GM12878 (cell line): ENCODE measurements at regions not wholly inside any gene's neighbourhood (a gene's known extent, or its start where the extent isn't known, plus 50 kb on each side); places are given as distances from the start of the nearest gene placed in this dataset.

ENCODE experiments used
- ATAC-seq: fragments of 200-7000 bp; cut with Tn5 transposase; 3 replicates; pipeline ENCODE4 v1.9.1; 2020; ENCODE audit warnings: mild to moderate bottlenecking, moderate library complexity
- BruUV-seq: library from RNA; stranded (reverse); fragments of 400-500 nt; replicated peaks from 2 replicates; lab custom pipeline; 2021; lab: Mats Ljungman, UMichigan
- CTCF ChIA-PET: fragments of 300-600 bp; sonication (Branson Sonifier 250); formaldehyde crosslinking; extraction: SDS; loops from one replicate; lab custom pipeline; 2021; ENCODE audit warnings: inconsistent platforms; lab: Yijun Ruan, JAX
- POLR2A ChIA-PET: fragments of 350-600 bp; formaldehyde crosslinking; extraction: SDS; loops from one replicate; lab custom pipeline; 2021; ENCODE audit warnings: inconsistent platforms; lab: Charles Lee
- RAD21 ChIA-PET: fragments of 300-600 bp; sonication (Branson Sonifier 250); formaldehyde crosslinking; loops from one replicate; lab custom pipeline; 2023; ENCODE audit warnings: antibody characterized with exemption; ENCODE audit not compliant: unreplicated experiment; lab: Charles Lee
- SMC1A ChIA-PET: fragments of 300-600 bp; sonication (Branson Sonifier 250); formaldehyde crosslinking; loops from one replicate; lab custom pipeline; 2023; ENCODE audit not compliant: unreplicated experiment, uncharacterized antibody; lab: Charles Lee
- DNase-seq: peaks from one replicate; pipeline ENCODE4 v3.0.0-alpha.2; 2011; ENCODE audit warnings: low read depth, low spot score
- FAIRE-seq: peaks from 3 replicates; lab custom pipeline; 2011; peaks lifted over from hg19 to GRCh38; lab: Jason Lieb, UNC
- H2AFZ ChIP-seq: 2 replicates; pipeline ENCODE4 v1.6.0; 2011; ENCODE audit warnings: low read depth, low read length, control low read depth; ENCODE audit not compliant: control insufficient read depth
- H3K27ac ChIP-seq: 2 replicates; pipeline ENCODE4 v1.5.1; 2011; ENCODE audit warnings: control low read depth; ENCODE audit not compliant: control insufficient read depth, insufficient read depth
- H3K27me3 ChIP-seq, 2 experiments: replicated peaks in 1 of 2; 2 replicates each; pipeline versions ENCODE4 v1.6.0 to v1.6.1; 2011; ENCODE audit warnings: low read length in 1 of 2; ENCODE audit not compliant: control insufficient read depth in 2 of 2, insufficient read depth in 2 of 2
- H3K36me3 ChIP-seq, 2 experiments: 2 replicates each; pipeline ENCODE4 v1.5.1; 2011; ENCODE audit warnings: low read length in 1 of 2; ENCODE audit not compliant: control insufficient read depth in 2 of 2, insufficient read depth in 2 of 2
- H3K4me1 ChIP-seq: 2 replicates; pipeline ENCODE4 v1.6.1; 2011; ENCODE audit warnings: mild to moderate bottlenecking, low read length, moderate library complexity, mixed read lengths; ENCODE audit not compliant: control insufficient read depth, insufficient read depth
- H3K4me2 ChIP-seq: 2 replicates; pipeline ENCODE4 v1.6.0; 2011; ENCODE audit warnings: control low read depth; ENCODE audit not compliant: control insufficient read depth, insufficient read depth
- H3K4me3 ChIP-seq: fragments of 200-600 bp; sonication (generic); 2 replicates; pipeline ENCODE4 v1.5.1; 2016
- H3K79me2 ChIP-seq: 2 replicates; pipeline ENCODE4 v1.6.0; 2011; ENCODE audit warnings: low read length; ENCODE audit not compliant: control insufficient read depth, insufficient read depth
- H3K9ac ChIP-seq: 2 replicates; pipeline ENCODE4 v1.8.0; 2011; ENCODE audit warnings: low read length, control low read depth, mixed read lengths; ENCODE audit not compliant: control insufficient read depth, insufficient read depth
- H3K9me3 ChIP-seq: replicated peaks from 3 replicates; pipeline ENCODE4 v1.5.1; 2011; ENCODE audit warnings: mild to moderate bottlenecking, low read length; ENCODE audit not compliant: control insufficient read depth, insufficient read depth
- H4K20me1 ChIP-seq: 2 replicates; pipeline ENCODE4 v1.6.0; 2011; ENCODE audit not compliant: control insufficient read depth, insufficient read depth
- BHLHE40 ChIP-seq, 2 experiments: fragments of 450-650 bp in 1 of 2; IDR thresholded peaks; 2 replicates each; pipeline ENCODE4 v1.6.1; 2011 to 2017; ENCODE audit warnings: low read depth in 2 of 2, borderline replicate concordance in 1 of 2, improper control_type of control experiment in 1 of 2, low read length in 1 of 2, mild to moderate bottlenecking in 1 of 2
- CEBPB ChIP-seq, 2 experiments: fragments of 150-350 bp in 1 of 2; IDR thresholded peaks; 2 replicates each; pipeline ENCODE4 v1.6.1; 2012 to 2014; ENCODE audit warnings: low read depth in 2 of 2, low read length in 2 of 2, borderline replicate concordance in 1 of 2, inconsistent platforms in 1 of 2
- CREM ChIP-seq: IDR thresholded peaks from 2 replicates; pipeline ENCODE4 v1.6.1; 2014; ENCODE audit warnings: antibody characterized with exemption, low read depth
- RB1 ChIP-seq: fragments of 450-650 bp; formaldehyde crosslinking; IDR thresholded peaks from 2 replicates; pipeline ENCODE4 v1.6.1; 2017; ENCODE audit warnings: mild to moderate bottlenecking, borderline replicate concordance
- STAT1 ChIP-seq: fragments of 450-650 bp; conservative IDR thresholded peaks from 2 replicates; pipeline ENCODE4 v1.6.1; 2014; ENCODE audit warnings: antibody characterized with exemption, mild to moderate bottlenecking
- WGBS: methylation state at CpG from one replicate; pipeline ENCODE4 v1.1.6; 2016; ENCODE audit warnings: low lambda C conversion rate; ENCODE audit not compliant: insufficient replicate concordance, insufficient coverage; ENCODE audit errors: missing lambda C conversion rate; 5-methylcytosine and 5-hydroxymethylcytosine counted together
- in situ Hi-C: fragments of 300-500 bp; cut with MboI; formaldehyde crosslinking; loops from 9 replicates; pipeline ENCODE4 v1.14.3; 2018; ENCODE audit warnings: mixed read lengths
- intact Hi-C: fragments of 100-400 bp; cut with micrococcal nuclease; formaldehyde crosslinking; loops from one replicate; pipeline ENCODE4 v1.14.2; 2022; ENCODE audit not compliant: unreplicated experiment
- TF ChIP-seq, protein P1 (sequence below): IDR thresholded peaks from 2 replicates; pipeline ENCODE4 v1.6.1; 2011; ENCODE audit warnings: mild to moderate bottlenecking, low read depth, low read length, moderate library complexity; ENCODE audit not compliant: insufficient replicate concordance
- TF ChIP-seq, protein P2 (sequence below): IDR thresholded peaks from 2 replicates; pipeline ENCODE4 v1.6.1; 2011; ENCODE audit warnings: low read depth, low read length, improper control_type of control experiment, borderline replicate concordance

- in situ Hi-C loops, result loop anchor here (10.0 kb wide), 2 partner anchors 245 to 695 kb away; no protein-coding TSS in a partner anchor
These were observed 125.6 kb upstream of the RASGRP1 start for GRCh38 chr15:38690216-38690615.

DNA sequence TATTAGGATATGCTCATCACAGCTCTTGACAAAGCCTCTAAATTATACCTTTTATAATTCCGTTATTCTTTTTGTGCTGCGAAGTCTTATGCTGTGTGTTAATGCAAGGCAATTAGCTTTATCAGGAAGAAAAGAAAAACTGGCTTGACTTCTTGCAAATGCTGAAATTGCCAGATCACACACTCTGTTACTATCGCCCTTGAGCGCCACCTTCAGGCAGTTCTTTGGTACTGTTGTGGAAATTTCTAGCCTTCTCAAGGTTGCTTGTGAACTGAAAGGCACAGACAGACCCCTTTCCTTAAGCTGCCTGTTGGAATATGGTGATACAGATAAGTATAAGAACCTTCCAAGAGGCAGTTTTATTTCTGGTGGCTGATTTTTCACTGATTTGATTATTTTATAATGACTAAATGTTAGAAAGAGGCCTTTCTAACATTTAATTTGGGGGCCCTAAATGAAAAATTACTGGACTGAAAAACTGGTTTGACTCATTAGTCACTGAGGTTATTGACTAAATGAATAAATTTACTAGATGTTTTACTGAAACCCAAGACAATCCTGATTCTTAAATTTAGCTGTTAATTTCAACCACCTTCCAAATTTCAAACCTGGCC lies 126.2 kb upstream of the RASGRP1 start:
- H3K4me2 ChIP-seq, result peak overlapping the region; percentile 41; the same call in 1 of the 2 replicates
- intact Hi-C loops, result loop anchor here (2.0 kb wide), 2 partner anchors 216 to 250 kb away; no protein-coding TSS in a partner anchor
- no peak overlapping the region for H3K4me3 ChIP-seq
- SMC1A ChIA-PET, result interaction anchor here (0.6 to 17.6 kb wide), 47 partner anchors 8 to 385 kb away, joined by 3 to 293 read pairs (median 7); partner anchors contain the start of genes FAM98B and RASGRP1
- ATAC-seq (peak; percentile 68), DNase-seq (no peak), FAIRE-seq (peak; percentile 75)
- H3K9me3 ChIP-seq, result no peaks in the 10 kb centered on the region
- H3K27ac ChIP-seq, result peak overlapping the region; percentile 27; the same call in 1 of the 2 replicates
- RAD21 ChIA-PET, result interaction anchor here (0.6 to 12.0 kb wide), 44 partner anchors 8 to 1416 kb away, joined by 3 to 322 read pairs (median 6); partner anchors contain the start of genes FAM98B and RASGRP1
- H3K36me3 ChIP-seq, result no peaks in the 10 kb centered on the region
- peak overlapping the region; percentile 13 for H2AFZ ChIP-seq
- POLR2A ChIA-PET, result interaction anchor here (0.6 to 6.9 kb wide), 24 partner anchors 8 to 938 kb away, joined by 3 to 45 read pairs (median 6); partner anchors contain the start of gene FAM98B
- in situ Hi-C loops, result loop anchor here (10.0 kb wide), 2 partner anchors 246 to 696 kb away; no protein-coding TSS in a partner anchor
- CTCF ChIA-PET, result interaction anchor here (0.7 to 15.4 kb wide), 71 partner anchors 7 to 1376 kb away, joined by 3 to 288 read pairs (median 7); partner anchors contain the start of genes FAM98B and RASGRP1
- H3K27me3 ChIP-seq, result no peaks in the 10 kb centered on the region
- no peak overlapping the region for H3K9ac ChIP-seq
- BruUV-seq, result no TSS peak
- no peaks in the 10 kb centered on the region for H3K79me2 ChIP-seq
- WGBS, result 0% methylated on average over 4 of the region's 4 CpGs
- H4K20me1 ChIP-seq, result no peaks in the 10 kb centered on the region
- H3K4me1 ChIP-seq, result peaks cover 29% of the 10 kb centered on the region
- no peak for TF ChIP-seq CEBPB (IDR thresholded peaks at IDR 0.05; ENCODE audit: borderline replicate concordance in 1 of 2, low read depth in 2 of 2, low read length in 2 of 2)
- TF ChIP-seq, protein P1, sequence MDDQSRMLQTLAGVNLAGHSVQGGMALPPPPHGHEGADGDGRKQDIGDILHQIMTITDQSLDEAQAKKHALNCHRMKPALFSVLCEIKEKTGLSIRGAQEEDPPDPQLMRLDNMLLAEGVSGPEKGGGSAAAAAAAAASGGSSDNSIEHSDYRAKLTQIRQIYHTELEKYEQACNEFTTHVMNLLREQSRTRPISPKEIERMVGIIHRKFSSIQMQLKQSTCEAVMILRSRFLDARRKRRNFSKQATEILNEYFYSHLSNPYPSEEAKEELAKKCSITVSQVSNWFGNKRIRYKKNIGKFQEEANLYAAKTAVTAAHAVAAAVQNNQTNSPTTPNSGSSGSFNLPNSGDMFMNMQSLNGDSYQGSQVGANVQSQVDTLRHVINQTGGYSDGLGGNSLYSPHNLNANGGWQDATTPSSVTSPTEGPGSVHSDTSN, result no peak
- 0 out of 2 replicates have a peak, but pooled peaks have one; percentile 16 for TF ChIP-seq STAT1
- TF ChIP-seq RB1, result peak; percentile 49; the same call in 1 of the 2 replicates
- TF ChIP-seq, protein P2, sequence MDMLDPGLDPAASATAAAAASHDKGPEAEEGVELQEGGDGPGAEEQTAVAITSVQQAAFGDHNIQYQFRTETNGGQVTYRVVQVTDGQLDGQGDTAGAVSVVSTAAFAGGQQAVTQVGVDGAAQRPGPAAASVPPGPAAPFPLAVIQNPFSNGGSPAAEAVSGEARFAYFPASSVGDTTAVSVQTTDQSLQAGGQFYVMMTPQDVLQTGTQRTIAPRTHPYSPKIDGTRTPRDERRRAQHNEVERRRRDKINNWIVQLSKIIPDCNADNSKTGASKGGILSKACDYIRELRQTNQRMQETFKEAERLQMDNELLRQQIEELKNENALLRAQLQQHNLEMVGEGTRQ, result no peak

More at GRCh38 chr15:38690216-38690615, 125.6 kb upstream of the RASGRP1 start:
- no peaks in the 10 kb centered on the region for H3K79me2 ChIP-seq
- 0 out of 4 replicates have a peak, but pooled peaks of 1 of the 2 experiments have one; percentile 19 for TF ChIP-seq BHLHE40 (IDR thresholded peaks at IDR 0.05; ENCODE audit: borderline replicate concordance in 1 of 2, low read depth in 2 of 2, low read length in 1 of 2)
- no peak for TF ChIP-seq CREM
- WGBS, result 2% methylated on average over 5 of the region's 5 CpGs
- no peak overlapping the region for H3K9ac ChIP-seq
- POLR2A ChIA-PET, result interaction anchor here (0.9 to 6.9 kb wide), 21 partner anchors 8 to 938 kb away, joined by 3 to 45 read pairs (median 6); partner anchors contain the start of gene FAM98B
- peak overlapping the region; percentile 13 for H2AFZ ChIP-seq
- no peaks in the 10 kb centered on the region for H3K27me3 ChIP-seq
- H3K27ac ChIP-seq, result peak overlapping the region; percentile 25
- no peak for FAIRE-seq
- no peaks in the 10 kb centered on the region for H3K9me3 ChIP-seq
- SMC1A ChIA-PET, result interaction anchor here (0.6 to 17.6 kb wide), 40 partner anchors 7 to 266 kb away, joined by 3 to 293 read pairs (median 9); partner anchors contain the start of genes FAM98B and RASGRP1
- intact Hi-C loops, result loop anchor here (2.0 kb wide), 2 partner anchors 215 to 249 kb away; no protein-coding TSS in a partner anchor
- RAD21 ChIA-PET, result interaction anchor here (0.6 to 12.0 kb wide), 37 partner anchors 7 to 265 kb away, joined by 3 to 322 read pairs (median 9); partner anchors contain the start of genes FAM98B and RASGRP1
- ATAC-seq, result peak; percentile 18
- H3K36me3 ChIP-seq, result no peaks in the 10 kb centered on the region
- CTCF ChIA-PET, result interaction anchor here (0.6 to 15.4 kb wide), 66 partner anchors 7 to 1376 kb away, joined by 3 to 288 read pairs (median 8); partner anchors contain the start of genes FAM98B and RASGRP1
- no peaks in the 10 kb centered on the region for H4K20me1 ChIP-seq
- H3K4me3 ChIP-seq, result no peak overlapping the region
- peak overlapping the region; percentile 41 for H3K4me2 ChIP-seq
- DNase-seq, result no peak
- BruUV-seq, result TSS peak; percentile 69
- peaks cover 25% of the 10 kb centered on the region for H3K4me1 ChIP-seq
